HEK293 (cell line): ENCODE measurements at regions not wholly inside any gene's neighbourhood (a gene's known extent, or its start where the extent isn't known, plus 50 kb on each side); places are given as distances from the start of the nearest gene placed in this dataset.

Source experiments
- HOXA7 ChIP-seq: sonication (generic); formaldehyde crosslinking; IDR thresholded peaks from 2 replicates; pipeline ENCODE4 v1.8.1; 2022; ENCODE audit warnings: missing genetic modification reagents, borderline replicate concordance
- MZF1 ChIP-seq: fragments of 450-650 bp; formaldehyde crosslinking; IDR thresholded peaks from 2 replicates; pipeline ENCODE4 v1.5.1; 2017; ENCODE audit warnings: missing biosample characterization, missing genetic modification characterization, borderline replicate concordance
- ZEB2 ChIP-seq: fragments of 450-650 bp; formaldehyde crosslinking; IDR thresholded peaks from 2 replicates; pipeline ENCODE4 v1.5.1; 2016; ENCODE audit warnings: missing biosample characterization, missing genetic modification characterization
- ZFP3 ChIP-seq: fragments of 450-650 bp; formaldehyde crosslinking; IDR thresholded peaks from 2 replicates; pipeline ENCODE4 v1.5.1; 2016; ENCODE audit warnings: low read depth, missing biosample characterization, missing genetic modification characterization
- ZFP41 ChIP-seq: fragments of 450-650 bp; formaldehyde crosslinking; IDR thresholded peaks from 2 replicates; pipeline ENCODE4 v1.5.1; 2016; ENCODE audit warnings: missing biosample characterization, missing genetic modification characterization, borderline replicate concordance
- ZNF138 ChIP-seq: fragments of 450-650 bp; formaldehyde crosslinking; IDR thresholded peaks from 2 replicates; pipeline ENCODE4 v1.5.1; 2016; ENCODE audit warnings: missing biosample characterization, missing genetic modification characterization, borderline replicate concordance
- TF ChIP-seq, protein P1 (sequence below): fragments of 450-650 bp; formaldehyde crosslinking; IDR thresholded peaks from 2 replicates; pipeline ENCODE4 v1.5.1; 2016; ENCODE audit warnings: missing biosample characterization, missing genetic modification characterization

DNA sequence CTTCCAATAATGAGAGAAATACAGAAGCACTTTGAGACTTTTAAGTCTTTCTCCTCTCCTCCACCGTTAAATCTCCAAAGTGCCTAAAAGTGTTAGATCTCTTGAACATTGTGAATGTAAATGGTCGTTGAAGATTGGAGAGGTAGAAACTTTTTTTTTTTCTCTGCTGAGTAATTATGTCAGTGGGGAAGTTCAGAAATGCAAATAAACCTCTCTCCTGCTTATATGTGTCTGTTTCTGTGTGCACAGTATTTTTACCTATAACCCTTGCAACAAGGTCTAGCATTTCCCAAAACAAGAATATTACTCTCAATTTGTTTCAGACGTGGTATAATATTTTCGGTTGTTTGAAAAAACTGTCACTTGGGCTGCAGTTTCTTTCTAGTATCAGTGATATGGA, 833.6 kb upstream of the CDH8 start:
- TF ChIP-seq, protein P1, sequence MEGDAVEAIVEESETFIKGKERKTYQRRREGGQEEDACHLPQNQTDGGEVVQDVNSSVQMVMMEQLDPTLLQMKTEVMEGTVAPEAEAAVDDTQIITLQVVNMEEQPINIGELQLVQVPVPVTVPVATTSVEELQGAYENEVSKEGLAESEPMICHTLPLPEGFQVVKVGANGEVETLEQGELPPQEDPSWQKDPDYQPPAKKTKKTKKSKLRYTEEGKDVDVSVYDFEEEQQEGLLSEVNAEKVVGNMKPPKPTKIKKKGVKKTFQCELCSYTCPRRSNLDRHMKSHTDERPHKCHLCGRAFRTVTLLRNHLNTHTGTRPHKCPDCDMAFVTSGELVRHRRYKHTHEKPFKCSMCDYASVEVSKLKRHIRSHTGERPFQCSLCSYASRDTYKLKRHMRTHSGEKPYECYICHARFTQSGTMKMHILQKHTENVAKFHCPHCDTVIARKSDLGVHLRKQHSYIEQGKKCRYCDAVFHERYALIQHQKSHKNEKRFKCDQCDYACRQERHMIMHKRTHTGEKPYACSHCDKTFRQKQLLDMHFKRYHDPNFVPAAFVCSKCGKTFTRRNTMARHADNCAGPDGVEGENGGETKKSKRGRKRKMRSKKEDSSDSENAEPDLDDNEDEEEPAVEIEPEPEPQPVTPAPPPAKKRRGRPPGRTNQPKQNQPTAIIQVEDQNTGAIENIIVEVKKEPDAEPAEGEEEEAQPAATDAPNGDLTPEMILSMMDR (tag by site-specific recombination): no peak
- TF ChIP-seq ZEB2 (tag by site-specific recombination): no peak
- TF ChIP-seq ZNF138 (tag by site-specific recombination): no peak
- no peak for TF ChIP-seq MZF1
- TF ChIP-seq HOXA7 (CRISPR knock-in tag): no peak
- no peak for TF ChIP-seq ZFP3 (tag by site-specific recombination)
- no peak for TF ChIP-seq ZFP41 (tag by site-specific recombination)
